ENCODE measurements at regions not wholly inside any gene's neighbourhood (a gene's known extent, or its start where the extent isn't known, plus 50 kb on each side); places are given as distances from the start of the nearest gene placed in this dataset.

GRCh38 chr14:40416565-40416964 lies 984.3 kb upstream of the FBXO33 start:
- no peak overlapping the region for H3K4me3 ChIP-seq (replicated peaks in 1 of 3)
- DNase-seq = no peak
- no peak overlapping the region for H3K27ac ChIP-seq
- intact Hi-C loops (cut with DNase I) = no loop called here
- no peaks in the 10 kb centered on the region for H3K27me3 ChIP-seq
- no peaks in the 10 kb centered on the region for H3K36me3 ChIP-seq
- H3K4me1 ChIP-seq = no peaks in the 10 kb centered on the region
- WGBS, 2 donors = 56 to 61% methylated on average over 2 of the region's 2 CpGs
- no peak for TF ChIP-seq POLR2A (IDR thresholded peaks at IDR 0.05)
- TF ChIP-seq, protein P1, sequence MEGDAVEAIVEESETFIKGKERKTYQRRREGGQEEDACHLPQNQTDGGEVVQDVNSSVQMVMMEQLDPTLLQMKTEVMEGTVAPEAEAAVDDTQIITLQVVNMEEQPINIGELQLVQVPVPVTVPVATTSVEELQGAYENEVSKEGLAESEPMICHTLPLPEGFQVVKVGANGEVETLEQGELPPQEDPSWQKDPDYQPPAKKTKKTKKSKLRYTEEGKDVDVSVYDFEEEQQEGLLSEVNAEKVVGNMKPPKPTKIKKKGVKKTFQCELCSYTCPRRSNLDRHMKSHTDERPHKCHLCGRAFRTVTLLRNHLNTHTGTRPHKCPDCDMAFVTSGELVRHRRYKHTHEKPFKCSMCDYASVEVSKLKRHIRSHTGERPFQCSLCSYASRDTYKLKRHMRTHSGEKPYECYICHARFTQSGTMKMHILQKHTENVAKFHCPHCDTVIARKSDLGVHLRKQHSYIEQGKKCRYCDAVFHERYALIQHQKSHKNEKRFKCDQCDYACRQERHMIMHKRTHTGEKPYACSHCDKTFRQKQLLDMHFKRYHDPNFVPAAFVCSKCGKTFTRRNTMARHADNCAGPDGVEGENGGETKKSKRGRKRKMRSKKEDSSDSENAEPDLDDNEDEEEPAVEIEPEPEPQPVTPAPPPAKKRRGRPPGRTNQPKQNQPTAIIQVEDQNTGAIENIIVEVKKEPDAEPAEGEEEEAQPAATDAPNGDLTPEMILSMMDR (IDR thresholded peaks at IDR 0.05) = no peak
- no peaks in the 10 kb centered on the region for H3K9me3 ChIP-seq

DNA sequence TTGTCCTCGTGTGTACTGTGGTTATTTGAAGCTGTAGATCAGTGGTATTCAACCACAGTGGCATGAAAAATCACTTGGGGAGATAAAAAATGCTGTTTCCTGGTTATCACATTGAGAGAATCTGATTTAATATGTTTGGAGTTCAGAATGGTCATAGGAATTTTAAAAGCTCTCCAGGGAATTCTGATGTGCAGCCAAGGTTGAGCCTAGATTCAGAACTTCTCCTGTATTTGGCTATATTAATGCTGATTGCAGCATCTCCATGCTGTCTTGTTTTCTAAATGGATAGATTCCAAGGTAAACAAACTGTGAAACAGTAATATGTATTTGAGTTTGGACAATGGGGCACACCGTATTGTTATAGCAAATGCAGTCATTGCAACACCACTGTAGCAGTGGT lies 982.2 kb upstream of the FBXO33 start:
- Histone ChIP-seq H3K9me3 (no peaks in the 10 kb centered on the region), H3K36me3 (no peaks in the 10 kb centered on the region), H3K4me1 (no peaks in the 10 kb centered on the region), H3K27me3 (no peaks in the 10 kb centered on the region), H3K4me3 (replicated peaks in 1 of 3) (no peak overlapping the region), H3K27ac (no peak overlapping the region)
- no peak for DNase-seq
- TF ChIP-seq POLR2A (IDR thresholded peaks at IDR 0.05) = no peak
- TF ChIP-seq, protein P1 (IDR thresholded peaks at IDR 0.05) = no peak
- intact Hi-C loops (cut with DNase I) = no loop called here
- 53 to 54% methylated on average over 2 of the region's 2 CpGs for WGBS, 2 donors

- Histone ChIP-seq H3K4me1 (no peaks in the 10 kb centered on the region), H3K27me3 (no peaks in the 10 kb centered on the region), H3K9me3 (no peaks in the 10 kb centered on the region), H3K36me3 (no peaks in the 10 kb centered on the region), H3K27ac (no peak overlapping the region), H3K4me3 (replicated peaks in 1 of 3) (no peak overlapping the region)
- TF ChIP-seq, protein P1 (IDR thresholded peaks at IDR 0.05) = no peak
- no peak for TF ChIP-seq POLR2A (IDR thresholded peaks at IDR 0.05)
- peak in 1 of 2 donors; percentile 4 for DNase-seq
- 48% methylated on average over 4 of the region's 4 CpGs for WGBS, 2 donors
- intact Hi-C loops (cut with DNase I) = no loop called here
Observed at GRCh38 chr14:40413136-40413535, 980.9 kb upstream of the FBXO33 start.

GRCh38 chr14:40410708-40411107 lies 978.5 kb upstream of the FBXO33 start:
- Histone ChIP-seq H3K4me1 (no peaks in the 10 kb centered on the region), H3K27ac (no peak overlapping the region), H3K27me3 (no peaks in the 10 kb centered on the region), H3K36me3 (no peaks in the 10 kb centered on the region), H3K9me3 (no peaks in the 10 kb centered on the region), H3K4me3 (replicated peaks in 1 of 3) (no peak overlapping the region)
- intact Hi-C loops (cut with DNase I) = no loop called here
- TF ChIP-seq POLR2A (IDR thresholded peaks at IDR 0.05) = no peak
- TF ChIP-seq, protein P1 (IDR thresholded peaks at IDR 0.05) = no peak
- DNase-seq = no peak

GRCh38 chr14:40402957-40403356 lies 970.7 kb upstream of the FBXO33 start:
- DNase-seq = no peak
- intact Hi-C loops (cut with DNase I) = no loop called here
- H3K4me3 ChIP-seq (replicated peaks in 1 of 3) = no peak overlapping the region
- no peaks in the 10 kb centered on the region for H3K9me3 ChIP-seq
- no peak overlapping the region for H3K27ac ChIP-seq
- H3K36me3 ChIP-seq = no peaks in the 10 kb centered on the region
- H3K27me3 ChIP-seq = no peaks in the 10 kb centered on the region
- TF ChIP-seq, protein P1 (IDR thresholded peaks at IDR 0.05) = no peak
- no peak for TF ChIP-seq POLR2A (IDR thresholded peaks at IDR 0.05)
- no peaks in the 10 kb centered on the region for H3K4me1 ChIP-seq
